Breast epithelium (tissue), 3 donors: ENCODE measurements at regions not wholly inside any gene's neighbourhood (a gene's known extent, or its start where the extent isn't known, plus 50 kb on each side); places are given as distances from the start of the nearest gene placed in this dataset.

Experiments
- POLR2A ChIP-seq: fragments of 450-650 bp; IDR thresholded peaks from one replicate; pipeline ENCODE4 v1.6.1; 2016; ENCODE audit warnings: antibody characterized with exemption, mild to moderate bottlenecking, moderate library complexity
- TF ChIP-seq, protein P1 (sequence below), 3 donors: fragments of 450-650 bp; IDR thresholded peaks; one replicate each; pipeline ENCODE4 v1.5.1; 2016 to 2017; ENCODE audit warnings: antibody characterized with exemption in 3 of 3, mild to moderate bottlenecking in 3 of 3, moderate library complexity in 3 of 3

- TF ChIP-seq, protein P1, sequence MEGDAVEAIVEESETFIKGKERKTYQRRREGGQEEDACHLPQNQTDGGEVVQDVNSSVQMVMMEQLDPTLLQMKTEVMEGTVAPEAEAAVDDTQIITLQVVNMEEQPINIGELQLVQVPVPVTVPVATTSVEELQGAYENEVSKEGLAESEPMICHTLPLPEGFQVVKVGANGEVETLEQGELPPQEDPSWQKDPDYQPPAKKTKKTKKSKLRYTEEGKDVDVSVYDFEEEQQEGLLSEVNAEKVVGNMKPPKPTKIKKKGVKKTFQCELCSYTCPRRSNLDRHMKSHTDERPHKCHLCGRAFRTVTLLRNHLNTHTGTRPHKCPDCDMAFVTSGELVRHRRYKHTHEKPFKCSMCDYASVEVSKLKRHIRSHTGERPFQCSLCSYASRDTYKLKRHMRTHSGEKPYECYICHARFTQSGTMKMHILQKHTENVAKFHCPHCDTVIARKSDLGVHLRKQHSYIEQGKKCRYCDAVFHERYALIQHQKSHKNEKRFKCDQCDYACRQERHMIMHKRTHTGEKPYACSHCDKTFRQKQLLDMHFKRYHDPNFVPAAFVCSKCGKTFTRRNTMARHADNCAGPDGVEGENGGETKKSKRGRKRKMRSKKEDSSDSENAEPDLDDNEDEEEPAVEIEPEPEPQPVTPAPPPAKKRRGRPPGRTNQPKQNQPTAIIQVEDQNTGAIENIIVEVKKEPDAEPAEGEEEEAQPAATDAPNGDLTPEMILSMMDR (IDR thresholded peaks at IDR 0.05), result no peak
- no peak for TF ChIP-seq POLR2A
Observed at GRCh38 chr4:158316264-158316663, 106.0 kb downstream of the TMEM144 start.
